ENCODE measurements at regions not wholly inside any gene's neighbourhood (a gene's known extent, or its start where the extent isn't known, plus 50 kb on each side); places are given as distances from the start of the nearest gene placed in this dataset.
A peak's percentile ranks its signal among the peaks of the same experiment; 100 is the strongest.
"Not testable (repeated sequence)": the region's sequence is repeated elsewhere in the genome, so short reads cannot be mapped to it uniquely, and the experiment has no call there.

DNA sequence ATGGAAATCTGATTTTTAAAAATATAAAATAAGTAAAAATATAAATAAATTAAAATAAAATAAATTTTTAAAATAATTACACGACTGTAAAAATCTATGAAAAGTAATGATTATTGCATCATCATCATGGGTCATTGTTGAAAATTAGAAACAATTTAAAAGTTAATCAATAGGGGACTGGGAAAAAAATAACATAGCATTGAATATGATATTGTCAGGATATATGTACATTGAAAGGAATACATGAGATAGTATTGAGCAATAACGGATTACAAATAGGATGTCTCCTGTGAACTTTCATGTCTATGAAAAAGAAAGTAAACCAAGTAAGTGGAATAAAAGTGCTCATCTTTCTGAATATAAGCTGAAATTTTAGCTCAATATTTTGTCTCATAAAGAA, 566.8 kb upstream of the HTR2C start:
- H3K9ac ChIP-seq (ENCODE audit: low read depth, low read length) = no peak overlapping the region
- no peaks in the 10 kb centered on the region for H3K9me3 ChIP-seq (ENCODE audit: control insufficient read depth, insufficient read depth, low read length)
- peaks cover 18% of the 10 kb centered on the region; the same call in 1 of the 2 replicates for H3K4me1 ChIP-seq (ENCODE audit: insufficient read depth, low read length)
- no peaks in the 10 kb centered on the region for H3K36me3 ChIP-seq (ENCODE audit: insufficient read depth, low read length)

DNA sequence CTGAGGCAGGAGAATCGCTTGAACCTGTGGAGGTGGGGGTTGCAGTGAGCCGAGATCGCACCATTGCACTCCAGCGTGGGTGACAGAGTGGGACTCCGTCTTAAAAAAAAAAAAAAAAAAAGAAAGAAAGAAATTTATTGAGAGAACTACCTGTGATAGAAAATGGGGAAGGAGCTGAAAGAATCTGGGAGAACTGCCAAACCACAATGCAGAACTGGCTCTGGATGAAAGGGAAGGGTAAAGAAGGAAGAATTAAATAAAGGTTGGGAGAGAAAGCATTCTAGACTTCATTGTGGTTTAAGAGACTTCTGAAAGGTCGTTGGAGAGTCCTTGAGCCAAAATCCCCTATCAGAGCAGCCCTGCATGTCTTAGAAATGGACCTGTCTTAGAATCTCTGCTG, 567.9 kb upstream of the HTR2C start:
- Histone ChIP-seq H3K9me3 (ENCODE audit: control insufficient read depth, insufficient read depth, low read length) (no peaks in the 10 kb centered on the region), H3K36me3 (ENCODE audit: insufficient read depth, low read length) (no peaks in the 10 kb centered on the region), H3K9ac (ENCODE audit: low read depth, low read length) (no peak overlapping the region), H3K4me1 (ENCODE audit: insufficient read depth, low read length) (peaks cover 18% of the 10 kb centered on the region; the same call in 1 of the 2 replicates)

DNA sequence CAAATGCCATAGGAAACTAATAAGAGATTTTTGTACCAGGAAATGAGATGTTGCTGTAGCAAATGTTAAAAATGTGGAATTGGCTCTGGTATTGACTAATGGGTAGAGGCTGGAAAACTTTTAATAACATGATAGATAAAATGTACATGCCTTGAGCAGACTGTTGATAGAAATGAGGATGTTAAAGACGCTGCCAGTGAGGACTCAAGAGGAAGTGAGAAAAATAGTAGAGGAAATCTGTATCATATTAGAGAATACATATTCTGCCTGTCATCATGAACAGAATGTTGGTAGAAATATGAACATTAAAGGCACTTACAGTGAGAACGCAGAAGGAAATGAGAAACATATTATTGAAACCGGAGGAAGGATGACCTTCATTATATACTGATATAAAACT, 577.2 kb upstream of the HTR2C start:
- Histone ChIP-seq H3K9me3 (ENCODE audit: control insufficient read depth, insufficient read depth, low read length) (no peaks in the 10 kb centered on the region), H3K36me3 (ENCODE audit: insufficient read depth, low read length) (no peaks in the 10 kb centered on the region), H3K4me1 (ENCODE audit: insufficient read depth, low read length) (no peaks in the 10 kb centered on the region), H3K9ac (ENCODE audit: low read depth, low read length) (no peak overlapping the region)

DNA sequence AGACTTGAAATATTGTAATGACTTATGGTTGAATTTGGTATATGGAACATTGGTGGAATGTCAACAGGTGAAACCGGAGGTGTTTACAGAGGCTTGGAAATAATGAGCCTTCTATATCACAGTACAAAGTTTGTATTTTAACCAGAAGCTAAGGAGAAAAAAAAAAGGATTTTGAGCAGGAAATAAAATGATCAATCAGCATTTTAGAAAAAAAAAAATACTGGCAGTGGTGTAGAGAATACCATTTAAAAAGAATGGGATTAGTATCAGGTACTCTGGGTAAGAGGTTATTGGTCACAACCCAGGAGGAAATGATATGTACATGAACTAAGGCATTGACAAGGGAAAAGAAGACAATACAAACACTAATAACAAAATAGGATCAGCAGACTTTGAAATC, 587.1 kb upstream of the HTR2C start:
- Histone ChIP-seq H3K36me3 (ENCODE audit: insufficient read depth, low read length) (no peaks in the 10 kb centered on the region), H3K4me1 (ENCODE audit: insufficient read depth, low read length) (peaks cover 18% of the 10 kb centered on the region), H3K9me3 (ENCODE audit: control insufficient read depth, insufficient read depth, low read length) (no peaks in the 10 kb centered on the region), H3K9ac (ENCODE audit: low read depth, low read length) (no peak overlapping the region)

DNA sequence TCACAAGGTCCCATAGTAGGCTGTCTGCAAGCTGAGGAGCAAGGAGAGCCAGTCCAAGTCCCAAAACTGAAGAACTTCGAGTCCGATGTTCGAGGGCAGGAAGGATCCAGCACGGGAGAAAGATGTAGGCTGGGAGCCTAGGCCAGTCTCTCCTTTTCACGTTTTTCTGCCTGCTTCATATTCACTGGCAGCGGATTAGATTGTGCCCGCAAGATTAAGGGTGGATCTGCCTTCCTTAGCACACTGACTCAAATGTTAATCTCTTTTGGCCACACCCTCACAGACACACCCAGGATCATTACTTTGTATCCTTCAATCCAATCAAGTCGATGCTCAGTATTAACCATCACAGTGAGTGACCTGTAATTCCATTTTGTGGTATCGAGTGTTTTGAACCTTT, 592.2 kb upstream of the HTR2C start:
- not testable (repeated sequence) for H3K9me3 ChIP-seq (ENCODE audit: control insufficient read depth, insufficient read depth, low read length)
- Histone ChIP-seq H3K36me3 (ENCODE audit: insufficient read depth, low read length) (peaks cover 20% of the 10 kb centered on the region), H3K4me1 (ENCODE audit: insufficient read depth, low read length) (peaks cover 28% of the 10 kb centered on the region), H3K9ac (ENCODE audit: low read depth, low read length) (peak overlapping the region; percentile 58; the same call in 1 of the 2 replicates)

DNA sequence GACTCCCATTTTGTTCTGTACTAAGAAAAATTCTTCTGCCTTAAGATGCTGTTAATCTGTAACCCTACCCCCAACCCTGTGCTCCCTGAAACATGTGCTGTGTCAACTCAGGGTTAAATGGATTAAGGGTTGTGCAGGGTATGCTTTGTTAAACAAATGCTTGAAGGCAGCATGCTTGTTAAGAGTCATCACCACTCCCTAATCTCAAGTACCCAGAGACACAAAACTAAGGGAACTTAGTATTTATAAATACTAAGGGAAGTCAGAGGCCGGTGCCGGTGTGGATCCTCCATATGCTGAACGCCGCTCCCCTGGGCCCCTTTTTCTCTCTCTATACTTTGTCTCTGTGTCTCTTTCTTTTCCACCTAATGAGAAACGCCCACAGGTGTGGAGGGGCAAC, 593.2 kb upstream of the HTR2C start:
- Histone ChIP-seq H3K36me3 (ENCODE audit: insufficient read depth, low read length) (peaks cover 31% of the 10 kb centered on the region), H3K9ac (ENCODE audit: low read depth, low read length) (peak overlapping the region; percentile 72), H3K9me3 (ENCODE audit: control insufficient read depth, insufficient read depth, low read length) (peaks cover 19% of the 10 kb centered on the region), H3K4me1 (ENCODE audit: insufficient read depth, low read length) (peaks cover 28% of the 10 kb centered on the region)

DNA sequence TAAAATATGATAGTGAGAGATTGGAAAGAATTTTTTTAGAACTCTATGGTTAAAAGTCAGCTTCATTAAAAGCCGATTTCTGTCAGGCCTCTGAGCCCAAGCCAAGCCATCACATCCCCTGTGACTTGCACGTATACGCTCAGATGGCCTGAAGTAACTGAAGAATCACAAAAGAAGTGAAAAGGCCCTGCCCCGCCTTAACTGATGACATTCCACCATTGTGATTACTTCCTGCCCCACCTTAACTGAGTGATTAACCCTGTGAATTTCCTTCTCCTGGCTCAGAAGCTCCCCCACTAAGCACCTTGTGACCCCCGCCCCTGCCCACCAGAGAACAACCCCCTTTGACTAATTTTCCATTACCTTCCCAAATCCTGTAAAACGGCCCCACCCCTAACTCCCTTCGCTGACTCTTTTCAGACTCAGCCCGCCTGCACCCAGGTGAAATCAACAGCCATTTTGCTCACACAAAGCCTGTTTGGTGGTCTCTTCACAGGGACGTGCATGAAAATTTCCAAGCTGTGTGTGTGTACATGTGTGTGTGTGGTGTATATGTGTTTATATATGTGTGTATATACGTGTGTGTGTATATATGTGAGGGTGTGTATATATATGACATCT, 595.5 kb upstream of the HTR2C start:
- Histone ChIP-seq H3K36me3 (ENCODE audit: insufficient read depth, low read length) (peaks cover 51% of the 10 kb centered on the region), H3K4me1 (ENCODE audit: insufficient read depth, low read length) (peaks cover 15% of the 10 kb centered on the region), H3K9ac (ENCODE audit: low read depth, low read length) (peak overlapping the region; percentile 1; the same call in 1 of the 2 replicates), H3K9me3 (ENCODE audit: control insufficient read depth, insufficient read depth, low read length) (peaks cover 30% of the 10 kb centered on the region)

DNA sequence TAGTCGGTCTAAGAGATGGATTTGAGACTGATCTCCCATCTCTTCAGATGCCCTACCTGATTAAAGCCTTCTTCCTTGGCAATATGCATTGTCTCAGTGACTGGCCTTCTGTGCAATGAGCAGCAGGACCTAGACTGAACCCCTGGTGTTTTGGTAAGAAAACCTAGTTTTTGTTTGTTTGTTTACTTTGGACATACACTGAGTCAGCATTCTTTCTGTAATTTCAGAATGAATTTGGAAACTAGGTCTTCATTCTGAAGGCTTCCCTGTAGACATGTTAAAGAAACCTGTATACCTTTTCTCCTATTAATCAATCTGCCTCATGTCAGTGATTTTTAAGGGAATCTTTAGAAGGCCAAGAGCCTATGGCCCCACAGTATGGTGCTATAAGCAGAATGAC, 597.5 kb upstream of the HTR2C start:
- no peak overlapping the region for H3K9ac ChIP-seq (ENCODE audit: low read depth, low read length)
- peaks cover 10% of the 10 kb centered on the region for H3K4me1 ChIP-seq (ENCODE audit: insufficient read depth, low read length)
- peaks cover 41% of the 10 kb centered on the region for H3K9me3 ChIP-seq (ENCODE audit: control insufficient read depth, insufficient read depth, low read length)
- H3K36me3 ChIP-seq (ENCODE audit: insufficient read depth, low read length) = peaks cover 68% of the 10 kb centered on the region

DNA sequence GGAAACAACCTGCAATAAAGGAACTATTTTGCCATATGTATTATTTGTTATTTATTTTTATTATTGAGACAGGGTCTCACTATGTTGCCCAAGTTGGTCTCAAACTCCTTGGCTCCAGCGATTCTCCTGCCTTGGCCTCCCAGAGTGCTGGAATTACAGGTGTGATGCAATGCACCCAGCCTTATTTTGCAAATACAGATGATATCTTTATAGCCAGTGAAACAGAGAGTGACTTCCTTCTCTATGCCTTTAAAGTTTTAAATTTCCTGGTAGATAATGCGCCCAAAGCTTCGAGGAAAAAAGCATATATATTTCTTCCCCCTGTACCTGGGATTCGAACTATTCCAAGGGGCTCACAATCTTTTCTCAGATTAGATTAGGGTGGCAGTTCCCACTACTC, 601.1 kb upstream of the HTR2C start:
- Histone ChIP-seq H3K36me3 (ENCODE audit: insufficient read depth, low read length) (peaks cover 86% of the 10 kb centered on the region), H3K4me1 (ENCODE audit: insufficient read depth, low read length) (peaks cover 5% of the 10 kb centered on the region; the same call in 1 of the 2 replicates)

DNA sequence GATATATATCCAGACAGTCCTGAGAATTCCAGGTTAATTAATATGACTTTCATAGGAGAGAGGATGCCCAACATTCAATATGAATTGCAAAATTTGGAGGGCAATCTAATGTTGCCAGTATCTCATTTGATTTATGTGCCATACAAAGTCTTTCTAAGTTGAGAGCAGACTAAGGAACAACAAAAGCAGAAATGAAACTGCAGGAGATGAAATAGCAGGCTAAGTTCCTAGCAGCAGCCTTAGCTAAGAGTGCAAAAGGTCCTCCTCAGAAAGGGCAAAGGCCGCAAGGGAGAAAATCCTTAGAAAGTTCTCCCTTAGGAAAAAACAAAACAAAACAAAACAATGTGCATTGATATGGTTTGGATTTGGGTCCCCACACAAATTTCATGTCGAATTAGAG, 602.9 kb upstream of the HTR2C start:
- peaks cover 74% of the 10 kb centered on the region for H3K36me3 ChIP-seq (ENCODE audit: insufficient read depth, low read length)
- H3K4me1 ChIP-seq (ENCODE audit: insufficient read depth, low read length) = peaks cover 12% of the 10 kb centered on the region; the same call in 1 of the 2 replicates
- H3K9me3 ChIP-seq (ENCODE audit: control insufficient read depth, insufficient read depth, low read length) = peaks cover 49% of the 10 kb centered on the region
- H3K9ac ChIP-seq (ENCODE audit: low read depth, low read length) = no peak overlapping the region

More for the DNA sequence above, 601.1 kb upstream of the HTR2C start:
- Histone ChIP-seq H3K9ac (ENCODE audit: low read depth, low read length) (no peak overlapping the region), H3K9me3 (ENCODE audit: control insufficient read depth, insufficient read depth, low read length) (peaks cover 61% of the 10 kb centered on the region)

DNA sequence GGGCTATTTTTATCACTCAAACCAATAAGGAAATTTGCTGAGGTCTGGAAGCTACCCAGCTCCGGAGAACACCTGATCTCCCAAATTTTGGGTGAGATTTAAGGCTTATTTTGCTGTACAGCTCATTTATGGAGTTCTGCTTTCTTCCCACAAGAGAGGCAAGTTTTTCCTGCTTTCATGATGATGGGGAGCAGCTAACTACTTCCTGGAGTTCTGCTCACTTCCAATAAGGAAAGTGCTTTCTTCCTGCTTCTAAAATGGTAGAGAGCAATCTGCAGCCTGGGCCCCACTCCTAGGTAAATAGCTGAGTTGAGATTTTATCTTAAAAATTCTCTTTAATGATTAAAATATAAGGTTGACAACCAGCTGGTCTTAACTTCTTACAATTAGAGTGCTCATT, 606.0 kb upstream of the HTR2C start:
- peaks cover 12% of the 10 kb centered on the region; the same call in 1 of the 2 replicates for H3K4me1 ChIP-seq (ENCODE audit: insufficient read depth, low read length)

DNA sequence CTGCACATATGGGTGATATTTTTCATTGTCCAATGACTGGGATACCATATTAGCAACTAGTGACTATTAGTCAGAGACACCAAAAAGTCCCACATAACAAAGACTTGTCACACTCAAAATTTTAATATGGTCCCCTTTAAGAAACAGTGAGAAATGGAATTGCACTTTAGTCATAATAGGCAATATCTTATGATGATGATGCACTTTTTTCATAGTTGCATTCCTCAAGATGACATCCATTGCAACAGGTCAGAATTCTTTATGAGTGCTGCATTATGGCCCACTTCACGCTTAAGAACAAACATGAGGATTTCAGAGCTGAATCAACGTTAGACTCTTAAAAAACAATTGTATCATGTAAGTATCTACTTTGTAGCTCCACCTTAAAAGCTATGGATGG, 608.4 kb upstream of the HTR2C start:
- Histone ChIP-seq H3K9ac (ENCODE audit: low read depth, low read length) (no peak overlapping the region), H3K36me3 (ENCODE audit: insufficient read depth, low read length) (peaks cover 41% of the 10 kb centered on the region), H3K4me1 (ENCODE audit: insufficient read depth, low read length) (peaks cover 12% of the 10 kb centered on the region; the same call in 1 of the 2 replicates), H3K9me3 (ENCODE audit: control insufficient read depth, insufficient read depth, low read length) (peaks cover 30% of the 10 kb centered on the region)

More for the DNA sequence above, 606.0 kb upstream of the HTR2C start:
- Histone ChIP-seq H3K9me3 (ENCODE audit: control insufficient read depth, insufficient read depth, low read length) (peaks cover 36% of the 10 kb centered on the region), H3K9ac (ENCODE audit: low read depth, low read length) (no peak overlapping the region), H3K36me3 (ENCODE audit: insufficient read depth, low read length) (peaks cover 61% of the 10 kb centered on the region)

DNA sequence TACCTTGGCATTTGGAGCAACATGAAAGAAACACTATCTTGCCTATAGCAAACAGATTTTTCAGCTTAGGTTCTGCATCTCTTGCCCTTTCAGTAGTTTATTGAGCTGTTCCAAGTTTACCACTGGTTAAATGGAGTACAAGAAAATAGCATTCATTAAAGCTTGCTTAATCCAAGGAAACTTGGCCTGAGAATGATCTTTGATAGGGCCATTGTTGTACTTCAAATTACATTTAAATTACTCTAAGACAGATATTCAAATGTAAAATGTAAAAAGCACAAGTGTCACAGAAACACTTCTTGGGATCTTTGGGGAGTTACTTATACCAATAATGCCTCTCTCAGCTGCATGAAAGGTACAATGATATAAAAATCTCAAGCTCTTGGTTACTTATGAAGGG, 609.0 kb upstream of the HTR2C start:
- Histone ChIP-seq H3K4me1 (ENCODE audit: insufficient read depth, low read length) (peaks cover 12% of the 10 kb centered on the region; the same call in 1 of the 2 replicates), H3K36me3 (ENCODE audit: insufficient read depth, low read length) (peaks cover 35% of the 10 kb centered on the region), H3K9ac (ENCODE audit: low read depth, low read length) (no peak overlapping the region), H3K9me3 (ENCODE audit: control insufficient read depth, insufficient read depth, low read length) (peaks cover 27% of the 10 kb centered on the region)

DNA sequence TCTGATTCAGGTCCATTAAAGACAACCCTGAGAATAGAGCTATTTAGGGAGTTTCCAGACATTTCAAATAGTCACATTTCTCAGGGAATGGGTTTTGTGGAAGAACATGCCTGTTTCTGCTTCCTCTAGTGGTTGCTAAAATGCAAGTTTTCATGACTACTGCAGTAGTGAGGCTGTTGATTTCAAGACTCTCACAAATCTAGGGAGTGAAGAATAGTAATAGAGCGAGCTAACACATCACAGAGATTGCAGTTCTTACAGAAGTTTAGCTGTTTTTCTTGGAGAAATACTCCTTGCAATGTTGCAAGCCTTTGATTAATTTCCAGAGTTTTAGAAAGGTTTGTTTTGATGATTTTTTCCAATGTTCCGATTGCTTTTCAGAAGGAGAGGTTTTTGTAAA, 610.2 kb upstream of the HTR2C start:
- H3K36me3 ChIP-seq (ENCODE audit: insufficient read depth, low read length) = peaks cover 26% of the 10 kb centered on the region
- H3K4me1 ChIP-seq (ENCODE audit: insufficient read depth, low read length) = peaks cover 12% of the 10 kb centered on the region; the same call in 1 of the 2 replicates
- no peak overlapping the region for H3K9ac ChIP-seq (ENCODE audit: low read depth, low read length)
- H3K9me3 ChIP-seq (ENCODE audit: control insufficient read depth, insufficient read depth, low read length) = peaks cover 23% of the 10 kb centered on the region

DNA sequence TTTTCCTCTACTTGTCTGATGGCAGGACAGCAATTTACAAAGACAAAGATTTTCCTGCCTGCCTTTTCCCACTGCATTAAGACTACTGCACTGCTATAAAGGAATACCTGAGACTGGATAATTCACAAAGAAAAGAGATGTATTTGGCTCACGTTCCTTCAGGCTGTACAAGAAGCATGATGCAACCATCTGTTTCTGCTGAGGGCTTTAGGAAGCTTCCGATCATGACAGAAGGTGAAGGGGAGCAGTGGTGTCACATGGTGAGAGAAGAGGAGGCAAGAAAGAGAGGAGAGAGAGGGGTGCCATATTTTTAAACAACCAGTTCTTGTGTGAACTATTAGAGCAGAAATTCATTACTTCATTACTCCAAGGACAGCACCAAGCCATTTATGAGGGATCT, 617.1 kb upstream of the HTR2C start:
- Histone ChIP-seq H3K36me3 (ENCODE audit: insufficient read depth, low read length) (peaks cover 12% of the 10 kb centered on the region; the same call in 1 of the 2 replicates), H3K9me3 (ENCODE audit: control insufficient read depth, insufficient read depth, low read length) (0 out of 2 replicates have a peak, but pooled peaks cover 2% of the 10 kb centered on the region), H3K9ac (ENCODE audit: low read depth, low read length) (no peak overlapping the region), H3K4me1 (ENCODE audit: insufficient read depth, low read length) (peaks cover 26% of the 10 kb centered on the region; the same call in 1 of the 2 replicates)

All from ES-I3 (cell line).